ENCODE measurements at regions not wholly inside any gene's neighbourhood (a gene's known extent, or its start where the extent isn't known, plus 50 kb on each side); places are given as distances from the start of the nearest gene placed in this dataset.
A peak's percentile ranks its signal among the peaks of the same experiment; 100 is the strongest.
"Not testable (repeated sequence)": the region's sequence is repeated elsewhere in the genome, so short reads cannot be mapped to it uniquely, and the experiment has no call there.

DNA sequence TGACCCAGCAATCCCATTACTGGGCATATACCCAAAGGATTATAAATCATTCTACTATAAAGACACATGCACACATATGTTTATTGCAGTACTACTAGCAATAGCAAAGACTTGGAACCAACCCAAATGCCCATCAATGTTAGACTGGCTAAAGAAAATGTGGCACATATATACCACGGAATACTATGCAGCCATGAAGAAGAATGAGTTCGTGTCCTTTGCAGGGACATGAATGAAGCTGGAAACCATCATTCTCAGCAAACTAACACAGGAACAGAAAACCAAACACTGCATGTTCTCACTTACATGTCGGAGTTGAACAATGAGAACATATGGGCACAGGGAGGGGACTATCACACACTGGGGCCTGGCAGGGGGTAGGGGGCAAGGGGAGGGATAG is 183.0 kb downstream of the HACE1 start:
- not testable (repeated sequence) for DNase-seq

DNA sequence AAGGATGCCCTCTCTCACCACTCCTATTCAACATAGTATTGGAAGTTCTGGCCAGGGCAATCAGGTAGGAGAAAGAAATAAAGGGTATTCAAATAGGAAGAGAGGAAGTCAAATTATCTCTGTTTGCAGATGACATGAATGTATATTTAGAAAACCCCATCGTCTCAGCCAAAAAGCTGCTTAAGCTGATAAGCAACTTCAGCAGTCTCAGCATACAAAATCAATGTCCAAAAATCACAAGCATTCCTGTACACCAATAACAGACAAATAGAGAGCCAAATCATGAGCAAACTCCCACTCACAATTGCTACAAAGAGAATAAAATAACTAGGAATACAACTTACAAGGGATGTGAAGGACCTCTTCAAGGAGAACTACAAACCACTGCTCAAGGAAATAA is 184.6 kb downstream of the HACE1 start:
- DNase-seq = not testable (repeated sequence)

DNA sequence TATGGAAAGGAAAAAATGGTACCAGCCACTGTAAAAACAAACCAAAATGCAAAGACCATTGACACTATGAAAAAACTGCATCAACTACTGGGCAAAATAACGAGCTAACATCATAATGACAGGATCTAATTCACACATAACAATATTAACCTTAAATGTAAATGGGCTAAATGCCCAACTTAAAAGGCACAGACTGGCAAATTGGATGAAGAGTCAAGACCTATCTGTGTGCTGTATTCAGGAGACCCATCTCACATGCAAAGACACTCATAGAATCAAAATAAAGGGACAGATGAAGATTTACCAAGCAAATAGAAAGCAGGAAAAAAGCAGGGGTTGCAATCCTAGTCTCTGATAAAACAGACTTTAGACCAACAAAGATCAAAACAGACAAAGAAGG is 186.6 kb downstream of the HACE1 start:
- DNase-seq = not testable (repeated sequence)

DNA sequence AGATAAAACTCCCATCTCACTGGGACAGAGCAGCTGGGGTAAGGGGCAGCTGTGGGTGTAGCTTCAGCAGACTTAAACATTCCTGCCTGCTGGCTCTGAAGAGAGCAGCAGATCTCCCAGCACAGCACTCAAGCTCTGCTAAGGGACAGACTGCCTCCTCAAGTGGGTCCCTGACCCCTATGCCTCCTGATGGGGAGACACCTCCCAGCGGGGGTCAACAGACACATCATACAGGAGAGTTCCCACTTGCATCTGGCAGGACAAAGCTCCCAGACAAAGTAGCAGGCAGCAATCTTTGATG is 188.2 kb downstream of the HACE1 start:
- not testable (repeated sequence) for DNase-seq

DNA sequence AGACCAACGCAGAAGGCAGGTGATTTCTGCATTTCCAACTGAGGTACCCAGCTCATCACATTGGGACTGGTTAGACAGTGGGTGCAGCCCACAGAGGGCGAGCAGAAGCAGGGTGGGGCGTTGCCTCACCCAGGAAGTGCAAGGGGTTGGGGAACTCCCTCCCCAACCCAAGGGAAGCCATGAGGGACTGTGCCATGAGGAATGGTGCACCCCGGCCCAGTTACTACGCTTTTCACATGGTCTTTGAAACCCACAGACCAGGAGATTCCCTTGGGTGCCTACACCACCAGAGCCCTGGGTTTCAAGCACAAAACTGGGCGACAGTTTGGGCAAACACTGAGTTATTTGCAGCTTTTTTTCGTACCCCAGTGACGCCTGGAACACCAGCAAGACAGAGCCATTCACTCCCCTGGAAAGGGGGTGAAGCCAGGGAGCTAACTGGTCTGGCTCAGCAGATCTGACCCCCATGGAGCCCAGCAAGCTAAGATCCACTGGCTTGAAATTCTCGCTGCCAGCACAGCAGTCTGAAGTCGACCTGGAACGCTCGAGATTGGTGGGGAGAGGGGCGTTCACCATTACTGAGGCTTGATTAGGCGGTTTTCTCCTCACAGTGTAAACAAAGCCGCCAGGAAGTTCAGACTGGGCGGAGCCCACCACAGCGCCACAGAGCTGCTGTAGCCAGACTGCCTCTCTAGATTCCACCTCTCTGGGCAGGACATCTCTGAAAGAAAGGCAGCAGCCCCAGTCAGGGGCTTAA is 188.7 kb downstream of the HACE1 start:
- not testable (repeated sequence) for DNase-seq

DNA sequence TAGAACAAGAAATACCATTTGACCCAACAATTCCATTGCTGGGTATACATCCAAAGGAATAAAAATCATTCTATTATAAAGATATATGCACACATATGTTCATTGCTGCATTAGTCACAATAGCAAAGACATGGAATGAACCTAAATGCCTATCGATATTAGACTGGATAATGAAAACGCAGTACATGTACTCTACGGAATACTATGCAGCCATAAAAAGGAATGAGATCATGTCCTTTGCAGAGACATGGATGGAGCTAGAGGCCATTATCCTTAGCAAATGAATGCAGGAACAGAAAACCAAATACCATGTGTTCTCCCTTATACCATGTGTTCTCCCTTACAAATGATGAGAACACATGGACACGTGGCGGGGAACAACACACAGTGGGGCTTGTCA is 190.2 kb downstream of the HACE1 start:
- no peak for DNase-seq

DNA sequence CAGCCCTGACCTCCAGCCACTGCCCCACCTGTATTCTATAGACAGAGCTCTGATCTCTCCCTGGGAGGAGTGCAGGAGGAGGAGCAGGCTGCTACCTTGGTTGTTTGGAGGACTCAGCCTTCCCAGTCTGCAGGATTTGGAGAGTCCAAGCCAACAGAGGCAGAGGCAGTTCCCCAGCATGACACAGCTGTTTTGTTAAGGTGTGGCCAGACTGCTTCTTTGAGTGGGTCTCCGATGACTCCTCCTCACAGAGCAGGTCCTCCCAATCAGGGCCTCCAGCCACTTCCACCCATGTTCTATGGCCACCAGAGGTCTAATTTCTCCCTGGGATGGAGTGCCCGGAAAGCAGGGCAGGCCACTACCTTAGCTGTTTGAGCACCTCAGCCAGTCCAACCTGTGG is 203.5 kb downstream of the HACE1 start:
- DNase-seq = no peak

DNA sequence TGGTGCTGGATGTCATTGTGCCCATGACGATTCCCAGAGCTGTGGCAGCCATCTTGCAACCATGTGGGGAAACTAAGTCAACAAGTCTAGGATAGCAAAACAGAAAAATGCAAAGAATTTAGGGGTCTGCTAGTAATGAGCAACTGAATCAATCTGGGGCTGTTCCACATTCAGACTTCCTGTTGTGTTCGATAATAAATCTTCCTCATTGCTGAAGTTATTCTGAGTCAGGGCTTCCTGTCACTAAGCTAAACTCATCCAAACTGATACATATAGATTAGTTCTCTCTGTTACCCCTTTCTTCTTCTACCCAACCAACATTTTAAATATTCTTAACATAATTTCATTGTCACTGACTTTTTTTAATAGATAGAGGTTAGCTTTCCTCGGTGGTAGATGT is 205.9 kb downstream of the HACE1 start:
- no peak for DNase-seq

DNA sequence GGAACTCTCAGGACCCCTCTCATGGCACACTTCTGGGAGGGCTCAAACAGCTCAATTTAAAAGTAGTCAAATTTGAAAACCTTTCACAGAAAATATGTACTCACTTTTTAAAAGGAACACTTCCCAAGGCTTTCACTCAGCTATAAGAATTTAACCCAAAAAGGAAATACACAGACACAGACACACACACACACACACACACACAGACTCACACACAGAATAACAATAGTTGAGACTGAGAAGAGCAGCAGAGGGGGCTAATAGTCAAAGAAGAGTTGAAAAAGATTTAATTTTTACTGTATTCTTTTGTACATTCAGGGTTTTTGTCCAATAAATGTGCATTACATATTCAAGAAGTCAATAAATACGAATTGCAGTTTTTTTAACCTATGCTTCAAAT is 211.4 kb downstream of the HACE1 start:
- no peak for DNase-seq

DNA sequence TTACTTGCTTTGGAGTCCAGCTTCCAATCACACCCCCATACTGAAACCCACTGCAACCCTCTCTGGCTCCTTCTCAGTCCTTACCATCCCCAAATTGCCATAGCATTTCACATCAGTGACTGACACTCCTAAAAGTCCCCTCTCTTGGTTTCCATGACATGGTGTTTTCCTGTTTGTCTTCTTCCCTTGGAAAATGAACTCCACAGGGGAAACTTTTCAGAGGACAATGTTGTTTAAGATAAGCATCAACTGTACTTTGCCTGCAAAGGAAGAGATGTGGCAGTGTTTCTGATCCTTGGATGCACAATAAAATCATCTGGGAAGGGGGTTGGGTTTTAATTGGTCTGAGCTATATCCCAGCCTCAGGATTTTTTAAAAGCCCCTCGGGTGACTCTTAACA is 214.9 kb downstream of the HACE1 start:
- DNase-seq = no peak

DNA sequence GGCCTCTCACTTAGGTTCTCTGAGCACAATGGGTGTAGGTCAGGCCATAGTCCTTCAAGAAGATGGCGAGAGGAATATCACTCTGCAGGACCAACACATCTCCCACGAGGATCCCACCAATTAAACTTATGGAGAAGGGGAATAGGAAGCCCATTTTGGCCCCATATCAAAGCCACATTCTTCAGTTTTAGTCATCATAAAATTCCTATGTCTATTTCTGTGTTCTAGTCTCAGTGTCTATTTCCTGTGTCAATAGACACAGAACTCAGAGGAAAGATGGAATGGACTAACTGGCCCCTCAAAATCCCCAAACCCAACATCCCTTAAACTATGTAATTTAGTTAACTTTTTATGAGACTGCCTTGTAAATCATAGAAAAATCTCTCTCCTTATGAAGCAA is 216.8 kb downstream of the HACE1 start:
- DNase-seq = no peak

DNA sequence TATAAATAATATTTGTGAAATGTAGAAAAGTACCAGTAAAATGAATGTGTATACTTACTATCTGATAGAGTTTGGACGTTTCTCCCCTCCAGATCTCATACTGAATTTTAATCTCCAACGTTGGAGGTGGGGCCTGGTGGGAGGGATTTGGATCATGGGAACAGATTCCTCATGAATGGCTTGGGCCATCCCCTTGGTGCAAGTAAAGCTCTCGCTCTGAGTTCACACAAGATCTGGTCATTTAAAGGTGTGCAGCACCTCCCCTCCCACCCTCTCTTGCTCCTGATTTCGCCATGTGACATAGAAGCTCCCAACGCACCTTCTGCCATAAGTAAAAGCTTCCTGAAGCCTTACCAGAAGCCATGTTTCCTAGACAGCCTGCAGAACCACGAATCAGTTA is 219.0 kb downstream of the HACE1 start:
- no peak for DNase-seq

DNA sequence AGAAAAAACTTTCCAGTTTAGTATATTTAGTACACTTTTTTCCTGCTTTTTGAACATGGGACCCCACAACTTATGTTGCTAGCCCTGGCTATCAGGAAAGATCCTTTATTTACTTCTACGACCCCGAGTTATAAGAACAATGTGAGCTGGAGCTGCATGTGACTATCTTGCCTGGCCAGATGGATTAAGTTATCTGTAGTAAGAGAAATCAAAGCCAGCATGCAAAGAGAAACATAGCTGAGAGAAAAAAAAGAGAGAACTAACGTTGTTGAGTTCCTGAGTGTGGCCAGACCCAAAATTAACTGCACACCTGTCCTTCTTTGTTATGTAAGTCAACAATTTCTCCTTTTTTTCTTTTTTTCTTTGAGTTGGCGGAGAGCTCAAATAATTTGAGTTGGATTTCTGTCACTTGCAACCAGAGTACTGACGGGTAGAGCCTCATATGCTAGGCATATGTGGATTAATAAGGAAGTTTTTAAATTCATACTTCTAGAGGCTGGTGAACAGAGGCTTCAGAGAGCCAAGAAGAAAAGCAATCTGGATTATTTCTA is 219.5 kb downstream of the HACE1 start:
- DNase-seq = no peak

DNA sequence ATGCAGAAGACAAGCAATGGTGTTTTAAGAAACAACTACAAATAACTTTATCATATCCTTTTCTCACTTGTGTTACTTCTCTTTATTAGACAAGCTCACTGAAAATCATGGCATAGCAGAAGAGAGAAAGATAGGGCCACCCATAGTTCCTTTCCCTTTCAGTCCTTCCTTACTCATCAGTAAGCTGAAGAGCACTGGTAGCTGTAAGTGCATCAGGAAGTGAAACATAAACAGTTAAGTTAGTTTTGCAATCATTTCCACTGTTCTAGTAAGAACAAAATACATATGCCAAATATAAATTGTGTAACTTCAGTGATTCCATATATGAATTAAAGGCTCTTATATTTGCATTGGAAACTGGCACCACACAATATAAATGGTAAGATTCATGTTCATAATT is 220.1 kb downstream of the HACE1 start:
- no peak for DNase-seq

DNA sequence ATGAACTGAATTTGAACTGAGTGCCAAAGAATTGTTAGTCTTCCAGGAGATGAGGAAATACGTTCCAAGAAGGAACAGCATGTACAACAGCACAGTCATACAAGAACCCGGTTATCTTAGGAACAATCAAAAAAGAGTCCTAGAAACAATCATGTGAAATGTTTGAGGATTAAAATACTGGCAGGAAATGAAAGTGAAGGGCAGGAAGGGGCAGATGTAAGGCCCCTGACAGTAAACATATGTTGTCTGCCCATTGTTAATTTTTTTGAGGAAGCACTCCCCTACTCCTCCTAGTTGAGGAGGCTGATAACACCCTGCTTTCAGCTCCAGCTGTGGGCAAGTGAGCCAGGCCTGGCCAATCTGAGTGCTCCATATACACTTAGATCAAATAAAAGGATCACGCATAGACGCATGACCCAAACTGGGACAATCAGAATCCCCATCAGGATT is 220.9 kb downstream of the HACE1 start:
- peak; percentile 10 for DNase-seq

DNA sequence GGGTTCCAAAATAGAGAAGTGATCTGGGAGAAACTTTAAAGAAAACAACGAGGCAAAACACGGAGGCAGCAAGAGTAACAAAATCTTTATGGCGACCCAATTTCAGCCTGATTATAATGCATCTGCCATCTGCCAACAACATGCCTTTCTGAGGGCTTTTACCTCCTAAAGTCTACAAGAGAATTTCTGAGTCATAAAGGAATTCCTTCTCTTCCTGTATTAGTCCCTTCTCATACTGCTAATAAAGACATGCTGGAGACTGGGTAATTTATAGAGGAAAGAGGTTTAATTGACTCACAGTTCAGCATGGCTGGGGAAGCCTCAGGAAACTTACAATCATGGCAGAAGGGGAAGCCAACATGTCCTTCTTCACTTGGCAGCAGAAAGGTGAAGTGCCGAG is 226.6 kb downstream of the HACE1 start:
- no peak for DNase-seq

DNA sequence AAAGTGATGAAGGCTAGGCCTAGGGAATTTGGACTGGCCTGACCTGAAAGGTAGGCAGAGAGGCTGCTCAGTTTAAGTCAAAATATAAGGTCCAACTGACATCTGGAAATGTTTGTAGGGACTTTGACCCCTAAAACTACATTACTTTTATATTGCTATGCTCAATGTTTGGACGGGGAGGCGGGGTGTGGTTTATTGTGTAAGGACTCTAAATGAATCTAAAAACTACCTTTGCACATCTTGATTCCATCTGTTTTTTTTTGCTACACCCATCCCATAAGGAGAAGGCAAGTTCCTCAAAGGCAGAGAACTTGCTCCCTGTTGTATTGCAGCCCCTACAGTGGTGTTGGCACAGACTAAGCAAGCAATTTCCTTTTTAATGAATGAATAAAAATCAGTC is 227.1 kb downstream of the HACE1 start:
- no peak for DNase-seq

DNA sequence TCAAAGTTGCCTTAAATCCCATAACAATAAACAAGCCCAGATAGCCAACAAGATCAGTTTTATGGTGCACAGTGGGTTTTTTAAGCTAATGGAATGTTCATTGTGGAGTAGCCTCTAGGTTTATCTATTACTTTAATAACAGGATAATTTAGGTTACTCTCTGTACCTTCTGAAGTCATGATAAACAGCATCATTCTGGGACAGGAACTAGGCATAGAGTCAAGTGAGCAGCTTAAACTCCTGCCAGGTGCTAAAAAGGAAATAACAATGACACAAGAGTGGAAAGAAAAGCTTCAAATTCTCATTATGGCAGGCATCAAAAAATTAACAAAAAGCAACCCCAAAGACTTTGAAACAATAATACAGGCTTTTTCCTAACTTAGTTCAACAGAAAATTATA is 228.8 kb downstream of the HACE1 start:
- DNase-seq = no peak

DNA sequence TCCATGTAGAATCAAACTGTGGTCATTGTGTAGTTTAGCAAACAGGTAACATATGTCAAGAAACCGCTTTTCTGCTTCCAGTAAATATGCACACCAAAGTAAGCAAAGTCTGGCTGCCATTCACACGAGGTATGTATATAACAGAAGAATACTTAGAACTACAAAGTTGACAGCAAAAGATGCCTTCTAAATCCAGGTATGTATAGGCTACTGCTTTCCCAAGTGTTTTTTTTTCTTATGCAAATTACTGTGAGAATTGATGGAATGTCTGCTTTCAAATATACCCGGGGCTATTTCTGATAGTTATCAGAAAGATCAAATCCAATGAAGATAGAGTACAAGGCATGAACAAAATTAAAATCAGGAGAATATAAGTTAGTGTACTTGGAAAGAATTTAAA is 229.2 kb downstream of the HACE1 start:
- no peak for DNase-seq

DNA sequence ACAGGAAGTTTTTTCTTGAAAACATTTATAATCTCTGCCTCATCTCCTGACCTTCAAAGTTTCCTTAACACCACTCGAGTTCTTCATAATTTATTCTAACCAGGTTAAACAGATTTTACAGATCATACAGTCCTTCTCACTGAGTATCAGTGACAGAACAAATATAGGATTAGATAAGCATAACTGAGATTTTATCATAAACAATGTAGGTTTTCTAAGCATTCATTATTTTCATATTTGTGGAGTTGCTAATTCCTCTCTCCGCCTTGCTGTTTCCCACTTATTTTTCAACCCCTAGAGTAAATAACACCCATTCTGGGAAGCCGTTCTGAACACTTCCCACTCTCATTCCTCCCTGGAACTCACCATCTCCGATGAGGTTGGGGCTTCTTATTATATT is 229.9 kb downstream of the HACE1 start:
- no peak for DNase-seq

DNA sequence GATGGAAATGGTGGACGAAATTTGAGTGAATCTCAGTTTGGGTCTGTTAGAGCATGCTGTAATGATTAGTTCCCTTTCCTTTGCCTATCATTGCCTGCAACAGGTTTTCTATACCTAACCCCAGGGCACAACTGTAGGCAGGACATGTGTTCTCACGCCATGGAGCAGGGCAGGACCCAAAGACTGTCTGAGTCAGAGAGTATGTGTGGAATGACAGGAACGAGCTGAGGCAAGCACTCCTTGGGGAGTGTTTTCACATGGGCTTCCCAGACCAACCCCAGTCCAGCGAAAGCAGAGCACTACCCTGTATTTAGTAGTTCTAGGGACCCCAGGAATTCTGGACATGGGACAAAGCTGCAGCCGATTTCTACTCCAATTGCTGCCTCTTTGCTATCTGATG is 234.2 kb downstream of the HACE1 start:
- DNase-seq = no peak

DNA sequence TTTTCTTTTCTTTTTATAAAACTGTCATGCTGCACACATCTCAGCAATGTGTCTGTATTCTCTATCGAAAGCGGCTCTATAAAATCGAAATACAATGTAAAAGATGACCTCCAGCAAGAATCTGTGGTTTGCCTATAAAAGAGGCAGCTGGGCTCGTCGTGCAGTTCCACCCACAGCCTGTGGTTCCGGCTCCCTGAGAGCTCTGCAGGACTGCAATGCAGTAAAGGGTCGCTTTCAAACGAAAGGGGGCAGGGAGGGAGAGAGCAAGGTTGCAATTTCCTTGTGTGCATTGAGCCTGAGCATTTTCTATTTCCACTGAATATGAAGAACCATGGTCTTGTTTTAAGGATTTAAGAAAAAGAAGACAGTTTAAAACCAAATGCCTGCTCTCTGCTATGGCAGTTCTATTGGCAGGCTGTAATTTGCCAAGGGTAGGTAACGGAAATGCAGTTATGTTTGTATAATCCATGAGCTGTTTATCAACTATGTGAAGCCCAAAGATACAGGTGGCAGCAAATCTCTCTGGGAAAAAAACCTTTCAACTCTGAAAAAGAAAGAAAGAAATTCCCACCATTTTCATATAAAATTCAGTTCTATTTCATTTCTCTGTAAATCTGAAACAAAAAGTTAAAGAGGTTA is 236.5 kb downstream of the HACE1 start:
- DNase-seq = no peak

DNA sequence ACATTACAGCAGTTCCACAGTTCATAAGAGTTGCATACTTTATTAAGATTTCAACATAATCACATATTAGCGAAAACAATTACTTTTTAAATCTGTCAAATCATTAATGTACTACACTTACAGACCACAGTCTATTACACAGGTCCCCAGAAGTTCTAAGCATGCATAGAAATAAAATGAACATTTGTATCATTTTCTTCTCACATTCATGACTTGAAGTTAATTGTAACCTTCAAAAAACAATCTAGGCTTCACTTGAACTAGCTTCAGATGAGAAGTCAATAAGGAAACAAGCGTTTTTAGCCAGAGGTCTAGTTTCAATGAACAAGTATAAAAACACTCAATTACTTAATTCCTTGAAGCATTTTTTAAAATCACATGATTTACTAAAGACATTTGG is 238.3 kb downstream of the HACE1 start:
- no peak for DNase-seq

DNA sequence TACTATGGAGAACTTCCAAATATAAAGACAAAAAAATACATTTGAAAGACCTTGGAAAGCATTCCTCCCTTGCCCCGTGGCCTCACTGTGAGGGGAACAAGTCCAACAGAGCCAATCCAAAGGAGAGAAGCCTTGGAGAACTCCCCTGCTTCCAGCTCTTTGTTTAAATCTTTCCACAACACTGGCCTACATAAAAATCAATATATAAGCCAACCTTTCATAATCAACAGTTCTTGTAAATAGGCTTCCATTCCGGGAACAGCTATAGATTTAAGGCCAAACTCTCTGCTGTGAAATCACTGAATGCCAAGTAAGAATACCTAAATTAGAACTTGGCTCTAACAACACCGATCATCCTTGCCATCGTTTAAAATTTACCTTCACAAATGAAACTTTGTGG is 242.1 kb downstream of the HACE1 start:
- peak; percentile 44 for DNase-seq
